Bronchial epithelial cell (primary cell): ENCODE measurements at regions not wholly inside any gene's neighbourhood (a gene's known extent, or its start where the extent isn't known, plus 50 kb on each side); places are given as distances from the start of the nearest gene placed in this dataset.

ENCODE experiments used
- DNase-seq: peaks from one replicate; pipeline ENCODE4 v3.0.0-alpha.2; 2010; ENCODE audit warnings: low read depth
- FAIRE-seq: peaks from 2 replicates; lab custom pipeline; 2011; peaks lifted over from hg19 to GRCh38; lab: Jason Lieb, UNC
- H3K27me3 ChIP-seq: 2 replicates; pipeline ENCODE4 v1.5.1; 2011; ENCODE audit warnings: low read length; ENCODE audit not compliant: control insufficient read depth, insufficient read depth
- H3K36me3 ChIP-seq: 2 replicates; pipeline ENCODE4 v1.5.1; 2011; ENCODE audit warnings: low read length; ENCODE audit not compliant: control insufficient read depth, insufficient read depth
- H3K4me3 ChIP-seq: 2 replicates; pipeline ENCODE4 v1.5.1; 2011; ENCODE audit warnings: mild to moderate bottlenecking, low read depth, low read length, control low read depth
- CTCF ChIP-seq: IDR thresholded peaks from 2 replicates; pipeline ENCODE4 v1.5.1; 2011; ENCODE audit warnings: mild to moderate bottlenecking, moderate library complexity, low read length, control low read depth, inconsistent platforms; ENCODE audit not compliant: insufficient read depth, severe bottlenecking

DNA sequence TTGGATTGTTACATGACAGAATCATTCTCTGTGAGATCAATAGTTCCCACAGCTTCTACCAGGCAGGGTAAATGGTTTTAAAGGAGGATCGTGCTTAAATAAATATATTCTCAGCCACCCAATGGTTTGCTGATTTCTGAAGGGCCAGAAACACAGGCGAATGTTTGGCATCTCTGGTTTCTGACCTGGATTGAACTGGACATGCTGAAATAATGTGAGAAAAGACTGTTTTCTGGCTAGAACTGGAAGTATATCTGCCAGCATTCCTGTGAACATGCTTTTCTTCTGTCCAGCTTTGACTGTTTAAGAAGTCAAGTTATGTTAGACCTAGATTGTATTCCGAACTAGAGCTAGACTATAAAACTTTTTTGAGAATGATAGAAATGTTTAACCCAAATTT lies 77.1 kb upstream of the COL3A1 start:
- no peak for FAIRE-seq
- no peak for DNase-seq
- no peak for TF ChIP-seq CTCF

DNA sequence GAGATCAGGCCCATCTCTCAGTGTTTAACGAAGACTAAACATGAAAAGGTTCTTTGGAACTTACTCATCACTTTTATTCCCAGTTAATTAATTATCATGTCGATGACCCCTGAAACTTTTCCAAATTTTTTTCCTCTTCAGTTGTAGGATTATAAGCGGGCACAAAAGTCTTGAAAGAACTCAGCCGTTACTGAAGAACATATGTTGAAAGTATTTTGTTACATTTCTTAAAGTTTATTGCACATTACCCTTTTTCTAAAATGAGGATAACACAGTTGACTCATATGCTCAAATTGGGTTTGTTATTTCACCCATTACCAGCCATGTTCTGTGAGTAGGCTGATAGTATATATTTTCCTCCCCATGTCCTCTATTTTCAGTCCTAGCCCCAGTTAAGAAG lies 75.9 kb upstream of the COL3A1 start:
- no peak for TF ChIP-seq CTCF
- DNase-seq (no peak), FAIRE-seq (no peak)
- Histone ChIP-seq H3K4me3 (no peak overlapping the region), H3K27me3 (no peaks in the 10 kb centered on the region), H3K36me3 (no peaks in the 10 kb centered on the region)

More for the DNA sequence above, 77.1 kb upstream of the COL3A1 start:
- no peak overlapping the region for H3K4me3 ChIP-seq
- no peaks in the 10 kb centered on the region for H3K27me3 ChIP-seq
- no peaks in the 10 kb centered on the region for H3K36me3 ChIP-seq

DNA sequence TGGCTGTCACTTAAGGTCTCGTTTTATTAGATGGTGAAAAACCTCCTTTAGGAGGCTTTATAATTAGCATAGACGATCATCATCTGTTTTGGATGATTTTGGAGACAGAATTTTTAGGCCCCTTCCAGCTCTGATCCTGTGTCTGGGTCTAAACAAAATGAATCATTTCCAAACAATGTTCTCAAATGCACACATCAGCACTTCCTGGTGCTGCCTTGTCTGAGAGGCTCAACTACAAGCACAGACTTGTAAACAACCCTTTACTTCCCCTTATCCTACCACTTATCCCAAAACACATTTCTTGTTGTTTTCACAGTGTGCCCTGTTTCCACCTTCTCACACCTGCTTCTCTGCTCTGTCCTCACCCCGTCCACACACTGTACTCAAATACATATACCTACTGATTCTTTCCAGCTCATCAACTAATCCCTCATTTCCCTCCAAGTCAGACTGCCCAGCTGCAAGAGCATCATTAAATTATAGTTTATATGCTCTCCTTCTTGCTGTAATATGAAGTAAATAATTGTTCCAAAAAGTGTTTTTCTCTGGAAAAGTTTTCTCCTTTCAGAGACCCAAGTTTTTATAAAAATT lies 71.2 kb upstream of the COL3A1 start:
- Histone ChIP-seq H3K4me3 (no peak overlapping the region), H3K36me3 (no peaks in the 10 kb centered on the region), H3K27me3 (no peaks in the 10 kb centered on the region)
- peak; percentile 88 for DNase-seq
- TF ChIP-seq CTCF = no peak
- no peak for FAIRE-seq

GRCh38 chr2:188903740-188904139 lies 70.4 kb upstream of the COL3A1 start:
- no peak for TF ChIP-seq CTCF
- Histone ChIP-seq H3K36me3 (no peaks in the 10 kb centered on the region), H3K27me3 (no peaks in the 10 kb centered on the region), H3K4me3 (no peak overlapping the region)
- FAIRE-seq = no peak
- DNase-seq = no peak

- H3K27me3 ChIP-seq = no peaks in the 10 kb centered on the region
- no peak overlapping the region for H3K4me3 ChIP-seq
- TF ChIP-seq CTCF = no peak
- FAIRE-seq (no peak), DNase-seq (peak; percentile 65)
- no peaks in the 10 kb centered on the region for H3K36me3 ChIP-seq
These were observed 65.1 kb upstream of the COL3A1 start for GRCh38 chr2:188909036-188909435.

GRCh38 chr2:188916736-188917135 lies 57.4 kb upstream of the COL3A1 start:
- FAIRE-seq = no peak
- no peak for TF ChIP-seq CTCF
- no peak for DNase-seq
- Histone ChIP-seq H3K36me3 (no peaks in the 10 kb centered on the region), H3K4me3 (no peak overlapping the region), H3K27me3 (no peaks in the 10 kb centered on the region)
